ENCODE measurements at regions not wholly inside any gene's neighbourhood (a gene's known extent, or its start where the extent isn't known, plus 50 kb on each side); places are given as distances from the start of the nearest gene placed in this dataset.

DNA sequence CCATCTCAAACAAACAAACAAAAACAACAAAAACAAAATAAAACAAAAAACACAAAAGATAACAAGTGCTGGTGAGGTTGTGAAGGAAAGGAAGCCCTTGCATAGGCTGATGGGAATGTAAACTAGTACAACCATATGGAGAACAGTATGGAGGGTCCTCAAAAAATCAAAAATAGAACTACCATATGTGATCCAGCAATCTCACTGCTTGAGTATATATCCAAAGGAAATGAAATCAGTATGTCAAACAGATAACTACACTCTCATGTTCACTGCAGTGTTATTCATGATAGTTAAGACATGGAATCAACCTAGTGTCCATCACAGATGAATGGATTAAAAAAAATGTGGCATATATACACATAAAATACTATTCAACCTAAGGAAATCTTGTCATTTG, 395.7 kb upstream of the SLC24A2 start:
- H3K27me3 ChIP-seq (ENCODE audit: control insufficient read depth in 2 of 2, insufficient read depth in 2 of 2, low read length in 2 of 2): no peaks in the 10 kb centered on the region

More for the DNA sequence above, 395.7 kb upstream of the SLC24A2 start:
- Histone ChIP-seq H2AFZ (ENCODE audit: low read depth, low read length) (no peak overlapping the region), H3K4me1 (ENCODE audit: control insufficient read depth, extremely low read depth, insufficient read depth, low read length) (no peaks in the 10 kb centered on the region), H3K79me2 (ENCODE audit: control insufficient read depth, insufficient read depth, low read length) (no peaks in the 10 kb centered on the region), H3K9me1 (replicated peaks; ENCODE audit: control insufficient read depth, extremely low read depth, insufficient read depth, low read length) (no peaks in the 10 kb centered on the region), H3K9ac (replicated peaks; ENCODE audit: extremely low read depth, insufficient read depth, low read length) (no peak overlapping the region), H4K20me1 (replicated peaks; ENCODE audit: control insufficient read depth, extremely low read depth, insufficient read depth, low read length) (no peaks in the 10 kb centered on the region), H3K4me3 (replicated peaks in 1 of 3; ENCODE audit: insufficient read depth in 1 of 3, low read depth in 1 of 3, low read length in 3 of 3) (no peak overlapping the region), H3K4me2 (ENCODE audit: insufficient read depth, low read length) (no peak overlapping the region), H3K36me3 (ENCODE audit: control insufficient read depth in 2 of 2, extremely low read depth in 1 of 2, insufficient read depth in 2 of 2, low read length in 2 of 2) (no peaks in the 10 kb centered on the region), H3K27ac (ENCODE audit: insufficient read depth, low read depth, low read length) (no peak overlapping the region), H3K9me3 (replicated peaks; ENCODE audit: control insufficient read depth, insufficient read depth, low read length) (no peaks in the 10 kb centered on the region)
- DNase-seq (ENCODE audit: low read depth, low spot score) (no peak), FAIRE-seq (no peak)
- TF ChIP-seq EZH2 (IDR thresholded peaks at IDR 0.05; ENCODE audit: borderline replicate concordance, low read depth, low read length, severe bottlenecking): no peak
- no peak for TF ChIP-seq MYC (IDR thresholded peaks at IDR 0.05; ENCODE audit: low read depth, low read length)
- no peak for TF ChIP-seq JUN (IDR thresholded peaks at IDR 0.05; ENCODE audit: borderline replicate concordance, insufficient read depth, insufficient read length, low read depth)
- no peak for TF ChIP-seq POLR2A (IDR thresholded peaks at IDR 0.05; ENCODE audit: low read depth, low read length)
- TF ChIP-seq, protein P1, sequence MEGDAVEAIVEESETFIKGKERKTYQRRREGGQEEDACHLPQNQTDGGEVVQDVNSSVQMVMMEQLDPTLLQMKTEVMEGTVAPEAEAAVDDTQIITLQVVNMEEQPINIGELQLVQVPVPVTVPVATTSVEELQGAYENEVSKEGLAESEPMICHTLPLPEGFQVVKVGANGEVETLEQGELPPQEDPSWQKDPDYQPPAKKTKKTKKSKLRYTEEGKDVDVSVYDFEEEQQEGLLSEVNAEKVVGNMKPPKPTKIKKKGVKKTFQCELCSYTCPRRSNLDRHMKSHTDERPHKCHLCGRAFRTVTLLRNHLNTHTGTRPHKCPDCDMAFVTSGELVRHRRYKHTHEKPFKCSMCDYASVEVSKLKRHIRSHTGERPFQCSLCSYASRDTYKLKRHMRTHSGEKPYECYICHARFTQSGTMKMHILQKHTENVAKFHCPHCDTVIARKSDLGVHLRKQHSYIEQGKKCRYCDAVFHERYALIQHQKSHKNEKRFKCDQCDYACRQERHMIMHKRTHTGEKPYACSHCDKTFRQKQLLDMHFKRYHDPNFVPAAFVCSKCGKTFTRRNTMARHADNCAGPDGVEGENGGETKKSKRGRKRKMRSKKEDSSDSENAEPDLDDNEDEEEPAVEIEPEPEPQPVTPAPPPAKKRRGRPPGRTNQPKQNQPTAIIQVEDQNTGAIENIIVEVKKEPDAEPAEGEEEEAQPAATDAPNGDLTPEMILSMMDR (IDR thresholded peaks at IDR 0.05; ENCODE audit: extremely low read depth in 1 of 2, insufficient read depth in 1 of 2, low read depth in 1 of 2, low read length in 2 of 2): no peak
- no peak for TF ChIP-seq GATA2 (IDR thresholded peaks at IDR 0.05; ENCODE audit: insufficient read depth, insufficient read length, low read depth, low read length)
- TF ChIP-seq FOS (IDR thresholded peaks at IDR 0.05; ENCODE audit: borderline replicate concordance, insufficient read depth, low read length): no peak
- no peak for TF ChIP-seq POLR2AphosphoS5 (IDR thresholded peaks at IDR 0.05; ENCODE audit: insufficient read depth, low read depth, low read length)
- TF ChIP-seq MAX (IDR thresholded peaks at IDR 0.05; ENCODE audit: insufficient read depth, insufficient read length): no peak
- intact Hi-C loops (cut with micrococcal nuclease): no loop called here
- dilution Hi-C loops (cut with MboI; ENCODE audit: extremely low pct_ligation_motif_present, low sequenced_read_pairs): no loop called here
- ChIA-PET POLR2A (no interaction called here), CTCF (no interaction called here)
- BruUV-seq (replicated peaks): no TSS peak

Data from endothelial cell of umbilical vein (primary cell).